Coronary artery (tissue), 2 donors: ENCODE measurements at regions not wholly inside any gene's neighbourhood (a gene's known extent, or its start where the extent isn't known, plus 50 kb on each side); places are given as distances from the start of the nearest gene placed in this dataset.
A peak's percentile ranks its signal among the peaks of the same experiment; 100 is the strongest.

Experiments
- DNase-seq: peaks from one replicate; pipeline ENCODE4 v3.0.0-alpha.2; 2017; ENCODE audit warnings: low spot score
- H3K27ac ChIP-seq, 2 donors: fragments of 200-600 bp; sonication (generic); one replicate each; pipeline ENCODE4 v1.5.1; 2016 to 2019
- H3K4me3 ChIP-seq: fragments of 200-600 bp; sonication (generic); 2 replicates; pipeline ENCODE4 v1.5.1; 2016; ENCODE audit warnings: mild to moderate bottlenecking, moderate library complexity
- TF ChIP-seq, protein P1 (sequence below): fragments of 200-600 bp; sonication (generic); IDR thresholded peaks from one replicate; pipeline ENCODE4 v1.5.1; 2019; ENCODE audit warnings: antibody characterized with exemption

DNA sequence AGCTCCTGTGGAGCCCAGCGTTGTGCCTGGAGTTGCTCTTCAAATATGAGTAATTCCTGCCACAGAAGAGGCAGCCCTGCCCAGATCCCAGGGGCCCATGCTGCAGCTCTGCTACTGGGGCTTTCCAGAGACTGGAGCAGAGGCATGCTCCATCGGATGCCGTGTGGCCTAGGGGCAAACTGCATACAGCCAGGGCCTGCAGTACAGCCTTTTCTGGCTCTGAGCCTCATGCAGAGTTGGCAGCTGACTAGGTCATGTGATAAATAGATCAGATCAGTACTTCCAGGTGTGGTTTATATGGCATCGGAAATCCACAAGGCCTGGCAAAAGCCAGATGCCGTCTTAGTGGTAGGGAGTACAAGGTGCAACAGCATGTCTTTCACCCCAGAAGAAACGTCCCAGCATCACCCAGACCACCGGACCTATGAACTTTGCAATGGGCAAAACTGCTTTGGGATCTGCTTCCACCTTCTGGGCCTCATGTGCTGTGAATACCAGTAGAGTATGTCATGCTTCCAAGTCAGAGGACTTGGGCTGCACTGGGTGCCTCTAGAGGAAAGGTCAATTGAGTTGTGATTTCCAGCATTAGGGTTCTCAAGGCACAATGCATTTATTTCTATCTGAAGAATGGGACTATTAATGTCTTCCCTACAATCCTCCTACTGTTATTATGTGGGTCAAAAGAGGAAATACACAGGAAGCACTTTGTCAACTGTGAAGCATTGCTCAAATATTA lies 250.7 kb upstream of the ZNF32 start:
- H3K27ac ChIP-seq: no peak overlapping the region
- TF ChIP-seq, protein P1, sequence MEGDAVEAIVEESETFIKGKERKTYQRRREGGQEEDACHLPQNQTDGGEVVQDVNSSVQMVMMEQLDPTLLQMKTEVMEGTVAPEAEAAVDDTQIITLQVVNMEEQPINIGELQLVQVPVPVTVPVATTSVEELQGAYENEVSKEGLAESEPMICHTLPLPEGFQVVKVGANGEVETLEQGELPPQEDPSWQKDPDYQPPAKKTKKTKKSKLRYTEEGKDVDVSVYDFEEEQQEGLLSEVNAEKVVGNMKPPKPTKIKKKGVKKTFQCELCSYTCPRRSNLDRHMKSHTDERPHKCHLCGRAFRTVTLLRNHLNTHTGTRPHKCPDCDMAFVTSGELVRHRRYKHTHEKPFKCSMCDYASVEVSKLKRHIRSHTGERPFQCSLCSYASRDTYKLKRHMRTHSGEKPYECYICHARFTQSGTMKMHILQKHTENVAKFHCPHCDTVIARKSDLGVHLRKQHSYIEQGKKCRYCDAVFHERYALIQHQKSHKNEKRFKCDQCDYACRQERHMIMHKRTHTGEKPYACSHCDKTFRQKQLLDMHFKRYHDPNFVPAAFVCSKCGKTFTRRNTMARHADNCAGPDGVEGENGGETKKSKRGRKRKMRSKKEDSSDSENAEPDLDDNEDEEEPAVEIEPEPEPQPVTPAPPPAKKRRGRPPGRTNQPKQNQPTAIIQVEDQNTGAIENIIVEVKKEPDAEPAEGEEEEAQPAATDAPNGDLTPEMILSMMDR: no peak
- no peak for DNase-seq
- no peak overlapping the region for H3K4me3 ChIP-seq

DNA sequence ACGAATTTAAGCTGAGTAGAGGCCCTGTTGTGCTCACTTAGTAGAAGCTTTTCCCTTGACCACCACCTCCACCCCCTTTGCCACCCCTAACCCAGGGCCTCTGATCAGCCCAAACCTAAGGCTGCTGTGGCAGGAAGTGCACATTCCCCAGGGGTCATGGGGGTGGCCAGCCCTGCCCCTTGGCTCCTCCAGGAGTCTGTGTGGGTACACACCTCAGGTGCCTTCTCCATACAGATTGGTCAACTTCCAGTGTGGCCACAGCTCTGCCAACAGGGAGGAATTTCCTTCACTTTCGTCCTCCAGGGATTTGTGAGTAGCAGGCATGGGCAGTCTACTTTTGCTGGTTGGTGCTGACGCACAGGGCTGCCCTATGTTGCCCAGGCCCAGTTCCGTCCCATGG lies 249.9 kb upstream of the ZNF32 start:
- Histone ChIP-seq H3K27ac (no peak overlapping the region), H3K4me3 (no peak overlapping the region)
- DNase-seq: no peak
- TF ChIP-seq, protein P1: no peak

DNA sequence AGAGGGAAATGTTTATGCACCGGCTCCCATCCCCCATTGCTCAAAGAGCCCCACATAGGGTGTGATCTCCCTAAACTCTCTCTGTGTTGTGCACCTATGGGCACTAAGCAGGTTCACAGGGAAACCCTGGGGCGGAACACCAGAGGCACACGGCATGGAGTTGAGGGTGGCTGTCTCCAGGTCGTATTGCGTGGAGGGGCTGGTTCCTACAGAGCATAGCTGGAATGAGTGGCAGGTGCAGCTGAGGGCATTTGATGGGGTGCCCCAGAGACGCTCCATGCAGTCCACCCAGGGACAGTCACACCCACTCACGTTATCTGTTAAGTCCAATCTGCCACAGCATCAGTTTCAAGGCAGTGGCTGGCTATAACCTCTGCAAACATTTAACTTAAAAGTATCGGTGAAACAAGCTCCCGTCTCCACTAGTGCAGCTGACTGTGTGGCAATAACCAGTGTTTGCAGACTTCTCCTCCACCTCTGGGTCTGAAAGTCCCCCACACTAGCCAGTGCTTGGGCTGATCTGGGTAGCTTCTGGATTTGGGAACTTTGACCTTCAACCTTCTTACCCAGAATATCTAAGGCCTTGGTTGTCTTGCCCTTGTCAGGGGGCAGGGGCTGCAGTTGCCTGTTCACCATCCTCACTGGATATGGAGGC lies 249.2 kb upstream of the ZNF32 start:
- H3K4me3 ChIP-seq: no peak overlapping the region
- H3K27ac ChIP-seq: no peak overlapping the region
- DNase-seq: no peak
- TF ChIP-seq, protein P1: no peak

DNA sequence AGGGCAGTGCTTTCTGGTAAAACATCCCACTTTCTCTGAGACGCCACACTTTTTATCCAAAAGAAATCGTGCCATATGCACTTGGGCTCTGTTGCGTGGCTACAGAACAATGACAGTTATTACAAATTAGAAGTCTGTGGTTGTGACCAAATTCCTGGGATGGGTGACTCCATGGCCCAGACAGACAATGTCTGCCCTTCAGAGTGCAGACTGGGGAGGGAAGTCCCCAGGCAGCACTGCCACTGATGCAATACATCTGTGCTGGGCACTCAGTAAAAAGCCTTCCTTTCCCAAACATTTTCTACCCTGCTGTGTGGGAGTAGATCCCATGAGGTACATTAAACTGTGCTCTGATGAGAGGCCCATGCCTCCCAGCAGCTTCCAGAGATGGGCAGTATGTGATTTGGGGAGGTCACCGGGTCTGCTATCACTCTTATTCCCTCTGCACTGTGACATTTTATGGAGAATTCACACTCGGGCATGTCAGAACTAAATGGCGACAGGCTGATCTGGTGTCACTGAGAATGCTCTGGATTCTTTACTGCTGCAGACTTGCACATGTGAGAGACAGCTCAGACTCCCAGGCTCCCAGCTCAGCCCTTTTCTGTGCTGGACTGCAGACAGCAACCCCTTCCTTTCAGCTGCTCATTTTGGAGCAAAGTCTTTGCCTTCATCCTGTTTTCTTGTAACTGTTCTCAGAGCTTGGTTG lies 243.5 kb upstream of the ZNF32 start:
- H3K27ac ChIP-seq: peak overlapping the region in 1 of 2 donors; percentile 47
- peak; percentile 52 for DNase-seq
- TF ChIP-seq, protein P1: no peak
- H3K4me3 ChIP-seq: no peak overlapping the region

DNA sequence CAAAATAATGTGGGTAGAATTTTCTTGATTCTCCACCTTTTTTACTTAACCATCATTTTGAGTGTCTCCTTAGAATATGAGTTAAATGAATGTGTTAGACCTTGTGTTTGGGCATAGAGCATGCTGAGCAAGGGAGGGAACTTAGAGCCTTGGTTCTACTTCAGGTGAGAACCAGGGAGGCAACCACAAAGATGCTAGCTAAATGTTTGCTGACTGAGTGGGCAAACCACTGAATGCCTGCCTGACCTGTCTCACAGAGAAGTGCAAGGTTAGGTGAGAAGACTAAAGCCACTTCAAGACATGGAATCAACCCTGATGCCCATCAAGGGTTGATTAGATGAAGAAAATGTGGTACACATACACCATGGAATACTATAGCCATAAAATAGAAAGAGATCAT lies 242.6 kb upstream of the ZNF32 start:
- no peak overlapping the region for H3K4me3 ChIP-seq
- H3K27ac ChIP-seq: no peak overlapping the region
- TF ChIP-seq, protein P1: no peak
- DNase-seq: no peak

DNA sequence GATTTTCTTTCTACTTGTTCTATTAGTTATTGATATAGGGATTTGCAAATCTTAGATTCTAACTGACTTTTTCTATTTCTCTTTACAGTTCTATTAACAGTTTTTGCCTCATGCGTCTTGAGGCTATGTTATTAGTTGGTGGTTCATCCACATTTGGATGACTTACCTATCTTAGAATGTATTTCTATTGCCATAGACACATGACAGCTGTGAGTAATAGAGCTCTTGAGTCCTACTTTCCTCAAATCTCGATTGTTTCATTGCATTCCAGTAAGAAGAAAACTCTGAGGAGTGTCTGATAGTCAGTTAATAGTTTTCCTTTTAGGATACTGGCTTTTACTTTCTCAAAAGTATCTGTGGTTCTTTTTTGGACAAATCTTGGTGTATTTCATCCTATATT lies 241.4 kb upstream of the ZNF32 start:
- no peak overlapping the region for H3K27ac ChIP-seq
- H3K4me3 ChIP-seq: no peak overlapping the region
- TF ChIP-seq, protein P1: no peak
- no peak for DNase-seq
